GM13976 (cell line): ENCODE measurements at regions not wholly inside any gene's neighbourhood (a gene's known extent, or its start where the extent isn't known, plus 50 kb on each side); places are given as distances from the start of the nearest gene placed in this dataset.
"Not testable (repeated sequence)": the region's sequence is repeated elsewhere in the genome, so short reads cannot be mapped to it uniquely, and the experiment has no call there.

Experiments used
- DNase-seq: peaks from one replicate; pipeline ENCODE4 v3.0.0; 2012; ENCODE audit warnings: low spot score
- CTCF ChIP-seq: IDR thresholded peaks from 2 replicates; pipeline ENCODE4 v1.5.1; 2012; ENCODE audit warnings: borderline replicate concordance, mild to moderate bottlenecking; ENCODE audit not compliant: insufficient read depth; ENCODE audit errors: extremely low read depth, missing control alignments, control extremely low read depth
- in situ Hi-C: fragments of 300-500 bp; cut with MboI; formaldehyde crosslinking; loops from one replicate; pipeline ENCODE4 v1.12.0; 2022; ENCODE audit warnings: low sequenced_read_pairs, mixed read lengths, inconsistent platforms; ENCODE audit not compliant: unreplicated experiment

GRCh38 chr5:96322217-96322616 lies 110.8 kb downstream of the PCSK1 start:
- in situ Hi-C loops, result no loop called here
- TF ChIP-seq CTCF, result no peak
- DNase-seq, result no peak

GRCh38 chr5:96321345-96321744 lies 111.7 kb downstream of the PCSK1 start:
- TF ChIP-seq CTCF, result no peak

GRCh38 chr5:96320797-96321196 lies 112.3 kb downstream of the PCSK1 start:
- DNase-seq, result no peak
- in situ Hi-C loops, result no loop called here
- TF ChIP-seq CTCF, result no peak

More at GRCh38 chr5:96321345-96321744, 111.7 kb downstream of the PCSK1 start:
- in situ Hi-C loops, result no loop called here
- no peak for DNase-seq

- in situ Hi-C loops, DNase-seq: not testable (repeated sequence)
These were observed 112.9 kb downstream of the PCSK1 start for GRCh38 chr5:96319981-96320739.

- no peak for DNase-seq
- in situ Hi-C loops, result no loop called here
These were observed 114.4 kb downstream of the PCSK1 start for GRCh38 chr5:96318569-96319110.

GRCh38 chr5:96317945-96318344 lies 115.1 kb downstream of the PCSK1 start:
- no peak for TF ChIP-seq CTCF
- in situ Hi-C loops, result no loop called here
- DNase-seq, result no peak

More at GRCh38 chr5:96318569-96319110, 114.4 kb downstream of the PCSK1 start:
- no peak for TF ChIP-seq CTCF

GRCh38 chr5:96316487-96316886 lies 116.6 kb downstream of the PCSK1 start:
- no peak for TF ChIP-seq CTCF
- no peak for DNase-seq
- in situ Hi-C loops, result no loop called here
